ENCODE measurements at regions not wholly inside any gene's neighbourhood (a gene's known extent, or its start where the extent isn't known, plus 50 kb on each side); places are given as distances from the start of the nearest gene placed in this dataset.

DNA sequence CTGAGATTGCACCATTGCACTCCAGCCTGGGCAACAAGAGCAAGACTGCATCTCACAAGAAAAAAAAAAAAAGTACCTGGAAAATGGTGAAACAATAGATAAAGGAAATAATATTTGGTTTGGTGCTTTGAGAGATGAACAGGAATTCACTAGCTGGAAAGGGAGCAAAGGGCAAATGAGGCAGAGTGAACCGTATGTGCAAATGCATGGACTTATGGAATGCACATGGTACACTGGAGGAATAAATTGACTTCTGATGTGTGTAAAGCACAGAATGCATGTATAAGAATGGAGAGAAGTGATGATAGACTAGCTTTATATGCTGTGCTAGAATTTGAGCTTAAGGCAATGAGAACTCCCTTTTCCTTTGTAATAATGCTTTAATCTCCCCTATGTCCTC is 413.3 kb downstream of the SPRY1 start:
- no peaks in the 10 kb centered on the region for H3K36me3 ChIP-seq (ENCODE audit: control insufficient read depth, insufficient read depth, low read length)
- H3K4me3 ChIP-seq (ENCODE audit: low read depth, low read length), result no peak overlapping the region
- TF ChIP-seq, protein P1, sequence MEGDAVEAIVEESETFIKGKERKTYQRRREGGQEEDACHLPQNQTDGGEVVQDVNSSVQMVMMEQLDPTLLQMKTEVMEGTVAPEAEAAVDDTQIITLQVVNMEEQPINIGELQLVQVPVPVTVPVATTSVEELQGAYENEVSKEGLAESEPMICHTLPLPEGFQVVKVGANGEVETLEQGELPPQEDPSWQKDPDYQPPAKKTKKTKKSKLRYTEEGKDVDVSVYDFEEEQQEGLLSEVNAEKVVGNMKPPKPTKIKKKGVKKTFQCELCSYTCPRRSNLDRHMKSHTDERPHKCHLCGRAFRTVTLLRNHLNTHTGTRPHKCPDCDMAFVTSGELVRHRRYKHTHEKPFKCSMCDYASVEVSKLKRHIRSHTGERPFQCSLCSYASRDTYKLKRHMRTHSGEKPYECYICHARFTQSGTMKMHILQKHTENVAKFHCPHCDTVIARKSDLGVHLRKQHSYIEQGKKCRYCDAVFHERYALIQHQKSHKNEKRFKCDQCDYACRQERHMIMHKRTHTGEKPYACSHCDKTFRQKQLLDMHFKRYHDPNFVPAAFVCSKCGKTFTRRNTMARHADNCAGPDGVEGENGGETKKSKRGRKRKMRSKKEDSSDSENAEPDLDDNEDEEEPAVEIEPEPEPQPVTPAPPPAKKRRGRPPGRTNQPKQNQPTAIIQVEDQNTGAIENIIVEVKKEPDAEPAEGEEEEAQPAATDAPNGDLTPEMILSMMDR (IDR thresholded peaks at IDR 0.05; ENCODE audit: insufficient read depth, low read length, poor library complexity, severe bottlenecking), result no peak
- no peaks in the 10 kb centered on the region for H3K27me3 ChIP-seq (ENCODE audit: control insufficient read depth, insufficient read depth, low read length)
- no peak for DNase-seq (ENCODE audit: low read depth)

DNA sequence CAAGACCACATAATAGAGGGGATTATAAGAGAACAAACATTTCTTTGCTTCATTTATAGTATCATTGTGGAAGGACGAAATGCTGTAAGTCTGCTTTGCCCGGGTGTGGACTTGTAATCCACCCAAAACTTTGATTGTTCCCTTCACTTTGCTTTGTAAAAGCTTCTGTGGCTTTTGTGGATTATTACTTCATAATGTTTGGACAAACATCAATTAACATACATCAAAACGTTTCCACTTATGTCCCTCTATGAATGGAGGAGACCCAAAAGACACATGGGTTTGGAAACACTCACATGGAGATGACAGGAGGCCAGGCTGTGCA is 415.4 kb downstream of the SPRY1 start:
- no peaks in the 10 kb centered on the region for H3K36me3 ChIP-seq (ENCODE audit: control insufficient read depth, insufficient read depth, low read length)
- no peaks in the 10 kb centered on the region for H3K27me3 ChIP-seq (ENCODE audit: control insufficient read depth, insufficient read depth, low read length)
- TF ChIP-seq, protein P1 (IDR thresholded peaks at IDR 0.05; ENCODE audit: insufficient read depth, low read length, poor library complexity, severe bottlenecking), result no peak
- DNase-seq (ENCODE audit: low read depth), result no peak
- H3K4me3 ChIP-seq (ENCODE audit: low read depth, low read length), result no peak overlapping the region

DNA sequence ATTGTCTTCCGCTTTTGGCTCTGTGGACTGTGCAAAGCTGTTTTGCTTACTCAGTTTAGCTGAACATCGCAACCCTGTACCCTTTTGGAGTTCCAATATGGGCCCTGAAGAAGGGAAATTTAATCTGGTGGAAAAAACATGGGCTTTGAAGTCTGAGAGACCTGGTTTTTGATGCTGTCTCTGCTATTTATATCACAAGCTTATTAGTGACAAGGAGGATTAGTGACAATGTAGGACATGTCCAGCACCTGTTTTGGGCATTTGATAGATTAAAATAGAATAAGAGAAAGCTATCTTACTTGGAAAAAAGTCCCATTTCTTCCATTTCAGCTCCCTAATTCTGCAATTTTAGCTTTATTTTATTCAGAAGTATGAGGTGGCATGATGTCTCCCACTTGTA is 417.3 kb downstream of the SPRY1 start:
- Histone ChIP-seq H3K36me3 (ENCODE audit: control insufficient read depth, insufficient read depth, low read length) (no peaks in the 10 kb centered on the region), H3K27me3 (ENCODE audit: control insufficient read depth, insufficient read depth, low read length) (no peaks in the 10 kb centered on the region), H3K4me3 (ENCODE audit: low read depth, low read length) (no peak overlapping the region)
- TF ChIP-seq, protein P1 (IDR thresholded peaks at IDR 0.05; ENCODE audit: insufficient read depth, low read length, poor library complexity, severe bottlenecking), result no peak
- DNase-seq (ENCODE audit: low read depth), result no peak

DNA sequence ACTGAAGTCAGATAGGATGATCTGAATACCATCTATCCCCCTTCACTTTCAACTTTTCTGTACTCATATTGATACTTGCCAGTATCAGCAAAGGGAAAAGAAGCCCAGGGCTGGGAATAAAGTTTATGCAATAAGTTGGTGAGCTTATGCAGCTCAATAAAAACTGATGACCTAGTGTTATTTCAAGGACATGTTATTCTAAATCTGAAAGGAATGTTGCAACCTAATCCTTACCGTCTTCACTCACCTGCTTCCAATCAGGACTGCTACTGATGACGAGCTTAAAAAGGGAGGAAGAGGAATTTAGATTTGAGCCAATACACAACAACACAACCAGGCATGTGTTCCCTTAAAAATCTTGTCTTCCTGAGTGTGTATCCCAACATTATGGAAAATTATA is 419.9 kb downstream of the SPRY1 start:
- Histone ChIP-seq H3K4me3 (ENCODE audit: low read depth, low read length) (no peak overlapping the region), H3K27me3 (ENCODE audit: control insufficient read depth, insufficient read depth, low read length) (no peaks in the 10 kb centered on the region), H3K36me3 (ENCODE audit: control insufficient read depth, insufficient read depth, low read length) (no peaks in the 10 kb centered on the region)
- TF ChIP-seq, protein P1 (IDR thresholded peaks at IDR 0.05; ENCODE audit: insufficient read depth, low read length, poor library complexity, severe bottlenecking), result no peak
- no peak for DNase-seq (ENCODE audit: low read depth)

DNA sequence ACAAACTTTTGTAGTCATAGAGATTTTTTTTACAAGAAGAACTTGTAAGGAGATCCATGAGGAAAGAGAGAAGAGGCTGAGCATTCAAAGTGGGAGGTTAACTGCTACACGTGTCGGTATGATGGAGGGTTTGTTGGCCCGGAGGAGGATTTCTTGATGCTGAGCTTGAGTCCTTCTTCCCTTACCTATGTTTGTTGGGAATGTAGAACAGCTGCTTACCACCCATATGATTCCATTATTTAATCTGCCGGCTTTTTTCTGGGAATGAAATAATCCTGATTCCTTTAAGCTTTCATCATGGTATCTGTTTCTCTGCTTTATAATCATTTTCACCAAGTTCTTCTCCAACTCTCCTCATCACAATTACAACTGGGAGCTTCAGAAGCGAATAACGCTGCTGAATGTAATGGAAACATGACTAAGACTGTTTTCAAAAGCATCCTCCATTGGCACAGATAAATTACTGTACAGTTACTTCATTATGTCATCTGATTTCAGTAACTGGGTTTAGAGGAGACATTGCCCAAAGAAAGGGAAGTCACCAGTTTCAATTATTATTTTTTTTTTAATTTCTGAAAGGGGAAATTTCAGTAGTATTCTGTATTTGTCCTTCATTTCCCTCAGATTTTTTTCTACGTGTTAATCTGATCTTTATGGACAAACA is 420.6 kb downstream of the SPRY1 start:
- Histone ChIP-seq H3K4me3 (ENCODE audit: low read depth, low read length) (no peak overlapping the region), H3K36me3 (ENCODE audit: control insufficient read depth, insufficient read depth, low read length) (no peaks in the 10 kb centered on the region), H3K27me3 (ENCODE audit: control insufficient read depth, insufficient read depth, low read length) (no peaks in the 10 kb centered on the region)
- TF ChIP-seq, protein P1 (IDR thresholded peaks at IDR 0.05; ENCODE audit: insufficient read depth, low read length, poor library complexity, severe bottlenecking), result no peak
- DNase-seq (ENCODE audit: low read depth), result no peak

DNA sequence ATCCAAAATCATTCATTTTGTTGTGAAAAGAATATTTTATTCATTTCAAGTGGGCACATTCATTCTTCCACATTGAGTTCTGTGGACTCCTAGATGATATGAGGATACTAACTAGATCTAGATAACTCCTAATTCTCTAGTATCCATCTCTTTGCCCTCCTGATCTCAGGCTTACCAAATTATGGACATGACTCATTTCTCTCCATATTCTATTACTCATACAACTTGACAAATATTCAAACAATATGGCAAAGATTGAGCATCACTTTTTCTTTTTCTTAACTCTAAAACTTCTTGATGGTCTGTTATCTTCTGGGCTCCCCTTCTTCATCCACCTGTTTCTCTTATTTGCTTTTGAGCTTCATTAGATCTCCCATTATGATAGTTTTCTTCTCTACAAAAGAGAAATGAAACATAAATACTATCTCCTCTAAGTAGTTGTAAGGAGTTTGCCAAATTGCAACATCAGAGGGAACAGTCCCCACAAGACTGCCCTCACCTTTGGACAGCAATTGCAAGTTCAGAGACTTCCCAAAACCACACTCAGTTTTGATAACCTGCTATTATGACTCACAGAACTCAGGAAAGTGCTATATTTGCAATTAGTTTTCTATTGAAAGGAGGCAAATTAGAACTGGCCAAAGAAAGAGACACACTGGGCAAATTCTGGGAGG is 422.9 kb downstream of the SPRY1 start:
- no peaks in the 10 kb centered on the region for H3K36me3 ChIP-seq (ENCODE audit: control insufficient read depth, insufficient read depth, low read length)
- H3K27me3 ChIP-seq (ENCODE audit: control insufficient read depth, insufficient read depth, low read length), result no peaks in the 10 kb centered on the region
- H3K4me3 ChIP-seq (ENCODE audit: low read depth, low read length), result no peak overlapping the region
- DNase-seq (ENCODE audit: low read depth), result no peak
- TF ChIP-seq, protein P1 (IDR thresholded peaks at IDR 0.05; ENCODE audit: insufficient read depth, low read length, poor library complexity, severe bottlenecking), result no peak
